ENCODE measurements at regions not wholly inside any gene's neighbourhood (a gene's known extent, or its start where the extent isn't known, plus 50 kb on each side); places are given as distances from the start of the nearest gene placed in this dataset.

DNA sequence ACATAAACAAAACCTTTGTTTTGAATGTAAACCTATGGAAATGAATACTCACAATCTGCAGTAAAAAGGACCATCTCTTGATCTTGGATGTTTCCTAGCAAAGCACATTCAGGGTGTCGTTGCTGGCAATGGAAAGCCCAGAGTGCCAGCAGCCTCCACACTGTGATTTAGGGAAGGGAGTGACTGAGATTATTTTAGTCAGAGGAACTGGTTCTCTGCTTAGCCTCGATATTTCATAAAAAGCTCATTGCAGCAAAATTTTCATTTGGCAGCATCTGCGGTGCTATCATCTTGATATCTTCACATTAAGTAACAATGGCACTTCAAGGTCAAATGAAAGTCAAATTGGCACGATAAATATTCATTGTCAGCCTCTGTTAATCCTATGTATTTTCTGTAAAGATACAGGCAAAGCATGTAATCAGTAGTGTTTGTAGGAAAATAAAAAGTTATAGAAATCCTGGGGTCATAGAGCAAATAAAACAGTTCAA is 116.0 kb downstream of the MACIR start:
- no peak for DNase-seq

GRCh38 chr5:103373597-103374472 is 115.3 kb downstream of the MACIR start:
- DNase-seq: no peak

GRCh38 chr5:103371046-103371607 is 112.6 kb downstream of the MACIR start:
- DNase-seq: no peak

DNA sequence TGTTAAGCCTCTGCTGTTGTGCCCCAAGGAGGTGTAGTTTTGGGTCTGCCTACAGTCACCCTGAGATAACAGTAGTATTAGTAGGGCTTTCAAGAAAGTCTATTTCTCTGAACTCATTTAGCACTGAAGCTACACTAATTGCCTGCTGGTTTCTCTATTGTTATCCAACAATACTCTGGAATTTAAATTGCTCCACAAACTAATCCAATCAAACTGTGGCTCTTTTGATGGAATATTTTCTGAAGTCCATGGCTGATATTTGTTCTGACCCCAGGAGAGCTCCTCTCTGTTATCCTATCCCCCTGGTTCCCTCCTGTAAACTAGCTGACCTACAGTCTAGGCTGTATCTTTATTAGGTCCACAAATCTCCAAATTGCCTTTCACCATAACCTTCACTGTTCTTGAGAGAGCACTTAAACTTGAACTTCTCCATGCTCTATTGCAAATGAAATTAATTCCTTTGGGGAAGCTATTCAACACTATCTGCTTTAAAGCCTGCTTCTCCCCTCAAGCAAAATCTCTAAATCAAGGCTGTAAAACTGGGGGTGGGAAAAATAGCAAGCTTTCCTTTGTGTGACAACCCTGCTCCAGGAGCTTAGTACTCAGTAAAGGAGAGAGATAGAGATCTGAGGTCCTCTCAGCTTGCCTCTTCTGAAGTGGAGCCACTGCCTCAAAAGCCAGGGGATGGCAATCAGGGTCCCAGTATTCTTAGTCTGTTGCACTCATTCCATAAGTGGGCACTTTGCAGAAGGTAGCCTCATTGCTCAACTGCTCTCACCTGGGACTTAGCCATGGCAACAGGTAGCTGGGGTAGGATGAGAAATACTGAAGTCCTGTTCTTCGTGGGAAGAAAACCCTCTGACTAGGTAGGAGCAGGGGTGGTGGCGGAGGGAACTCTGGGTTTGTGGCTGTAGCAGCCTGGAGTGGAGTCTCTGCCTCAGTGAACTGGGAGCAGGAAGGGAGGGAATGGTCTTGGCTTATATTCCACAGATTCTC is 110.9 kb downstream of the MACIR start:
- DNase-seq: no peak

GRCh38 chr5:103367702-103368101 is 109.1 kb downstream of the MACIR start:
- no peak for DNase-seq

GRCh38 chr5:103366918-103367549 is 108.5 kb downstream of the MACIR start:
- DNase-seq: no peak

- no peak for DNase-seq
Measured at GRCh38 chr5:103364074-103364473, 105.5 kb downstream of the MACIR start.

- no peak for DNase-seq
Measured at GRCh38 chr5:103362211-103362610, 103.6 kb downstream of the MACIR start.

DNA sequence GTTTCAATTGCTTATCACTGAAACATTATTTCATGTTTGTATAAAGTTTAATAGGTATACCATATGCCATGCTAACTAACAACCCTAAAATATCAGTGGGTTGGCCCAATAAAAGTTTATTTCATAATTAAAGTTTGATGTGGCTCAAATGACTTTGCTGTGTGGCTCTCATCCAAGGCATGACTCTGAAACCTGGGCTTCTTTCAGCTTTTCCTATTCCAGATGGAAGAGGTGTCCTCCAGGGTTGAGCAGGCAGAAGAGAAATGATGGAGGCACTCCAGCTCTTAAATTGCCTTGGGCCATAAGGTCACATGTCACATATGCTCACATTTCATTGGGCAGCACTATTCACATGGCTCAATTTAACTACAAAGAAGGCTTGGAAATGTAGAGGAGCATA is 101.9 kb downstream of the MACIR start:
- no peak for DNase-seq

- DNase-seq: peak; percentile 38
Measured at GRCh38 chr5:103358305-103358995, 99.9 kb downstream of the MACIR start.

DNA sequence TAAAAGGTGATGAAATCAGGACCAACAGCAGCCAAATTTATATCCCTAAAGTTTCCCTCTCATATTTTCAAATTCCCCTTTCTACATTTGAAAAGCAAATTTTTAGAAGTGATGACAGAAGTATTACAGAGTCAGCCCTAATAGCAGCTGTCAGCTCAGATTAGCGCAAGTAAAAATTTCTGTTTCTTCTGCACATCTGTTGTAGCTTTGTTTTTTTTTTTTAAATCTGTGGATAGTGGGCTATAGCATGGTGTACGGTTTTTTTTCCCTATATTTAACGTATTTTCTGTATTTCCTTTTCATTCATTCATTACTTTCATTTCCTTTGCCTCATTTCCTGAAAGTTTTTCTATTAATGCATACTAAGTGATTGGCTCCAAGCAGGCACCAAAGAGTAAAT is 99.1 kb downstream of the MACIR start:
- no peak for DNase-seq

DNA sequence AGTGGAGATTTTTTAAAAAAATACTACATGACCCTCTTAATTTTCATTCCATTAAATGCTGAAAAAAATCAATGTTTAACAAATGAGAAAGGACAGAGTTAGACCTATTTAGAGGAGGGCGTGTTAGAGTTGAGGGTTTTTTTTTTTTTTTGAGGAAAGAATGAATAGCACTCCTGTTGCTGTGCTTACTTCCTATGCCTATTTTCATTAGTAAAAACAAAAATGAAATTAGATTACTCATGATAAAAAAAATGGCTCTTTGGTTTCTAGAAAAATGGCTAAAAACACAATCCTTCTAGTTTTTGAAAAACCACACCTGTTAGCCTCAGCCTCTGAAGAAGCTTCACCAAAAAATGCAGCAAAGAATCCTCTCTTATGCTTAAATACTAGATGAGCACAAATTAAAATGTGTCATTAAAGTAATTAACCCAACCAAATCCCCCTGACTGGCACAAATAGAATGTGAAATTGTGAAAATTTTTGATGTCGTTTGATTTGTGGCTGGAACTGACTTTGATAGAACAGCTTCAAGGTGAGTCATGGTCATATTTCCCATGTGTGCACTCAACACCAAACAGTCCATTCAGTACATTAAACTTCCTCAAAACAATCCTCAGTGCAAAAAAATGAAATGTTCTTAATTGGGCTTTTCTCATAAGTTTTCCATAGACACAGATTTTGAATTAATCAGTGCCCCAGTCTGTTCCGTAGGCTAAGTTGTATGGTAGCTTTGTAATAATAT is 98.0 kb downstream of the MACIR start:
- DNase-seq: no peak

DNA sequence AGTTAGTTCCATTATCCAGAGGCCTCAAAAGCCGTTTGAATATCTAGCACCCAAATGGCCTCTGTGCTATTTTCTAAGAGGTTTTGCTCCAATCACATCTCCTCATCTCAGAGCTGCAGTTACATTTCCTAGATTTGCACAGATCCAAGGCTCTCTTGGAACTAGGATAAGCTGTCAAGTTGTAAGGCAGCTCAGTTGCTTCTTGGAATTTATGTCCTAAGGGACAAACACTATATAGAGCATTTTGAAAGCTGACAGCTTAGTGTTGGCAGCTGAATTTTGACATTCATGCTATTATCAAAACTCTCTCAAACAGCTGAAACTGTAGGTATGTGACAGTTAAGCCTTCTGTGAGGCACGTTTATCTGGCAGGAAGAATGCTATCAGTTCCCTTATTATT is 97.0 kb downstream of the MACIR start:
- no peak for DNase-seq

- no peak for DNase-seq
Measured at GRCh38 chr5:103354446-103354845, 95.9 kb downstream of the MACIR start.

- no peak for DNase-seq
Measured at GRCh38 chr5:103353581-103353980, 95.0 kb downstream of the MACIR start.

DNA sequence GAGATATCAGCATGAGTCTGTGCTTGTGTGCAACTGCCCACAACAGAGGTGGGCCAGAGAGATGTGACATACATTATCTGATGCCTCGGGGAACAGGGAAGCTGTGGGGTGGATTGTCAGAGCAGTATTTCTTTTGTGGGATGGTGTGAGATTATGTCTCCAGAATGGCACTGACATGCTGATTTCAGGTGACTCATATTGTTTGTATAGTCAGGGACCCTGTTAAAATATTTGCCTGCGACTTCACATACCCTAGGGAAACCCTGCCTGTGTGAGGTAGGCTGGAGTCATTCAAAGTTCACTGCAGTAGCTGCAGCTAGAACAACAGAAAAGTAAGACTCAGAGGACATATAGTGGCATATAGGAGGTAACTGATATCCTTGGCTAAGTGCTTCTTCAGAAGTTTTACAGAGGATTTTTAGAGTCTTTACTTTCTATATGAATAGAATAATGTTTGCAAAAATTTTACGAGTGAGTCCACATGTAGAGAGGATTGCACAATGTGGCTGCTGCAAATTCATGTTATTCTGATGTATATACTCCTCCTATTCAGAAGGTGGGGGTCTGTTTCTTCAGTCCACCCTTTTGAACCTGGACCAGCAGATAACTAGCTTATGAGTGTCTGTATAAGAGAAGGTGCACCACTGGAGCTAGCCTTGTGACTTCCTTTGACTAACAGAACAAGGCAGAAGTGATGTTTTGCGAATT is 89.3 kb downstream of the MACIR start:
- no peak for DNase-seq

- DNase-seq: no peak
Measured at GRCh38 chr5:103346162-103346748, 87.7 kb downstream of the MACIR start.

DNA sequence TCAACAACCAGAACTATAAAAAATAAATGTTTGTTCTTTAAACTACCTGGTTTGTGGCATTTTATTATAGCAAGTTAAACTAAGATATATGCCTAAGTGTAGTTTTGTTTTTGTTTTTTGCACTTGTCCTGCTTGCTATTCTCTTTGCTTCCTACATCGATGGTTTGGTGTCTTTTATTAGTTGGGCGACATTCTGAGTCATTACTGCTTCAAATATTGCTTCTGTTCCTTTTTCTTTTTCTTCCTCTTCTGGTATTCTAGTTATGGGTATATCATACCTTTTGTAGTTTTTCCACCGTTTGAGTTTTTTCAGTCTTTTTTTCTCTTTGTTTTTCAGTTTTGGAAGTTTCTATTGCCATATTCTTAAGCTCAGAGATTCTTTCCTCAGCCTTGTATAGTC is 86.9 kb downstream of the MACIR start:
- no peak for DNase-seq

- no peak for DNase-seq
Measured at GRCh38 chr5:103340717-103341388, 82.3 kb downstream of the MACIR start.

DNA sequence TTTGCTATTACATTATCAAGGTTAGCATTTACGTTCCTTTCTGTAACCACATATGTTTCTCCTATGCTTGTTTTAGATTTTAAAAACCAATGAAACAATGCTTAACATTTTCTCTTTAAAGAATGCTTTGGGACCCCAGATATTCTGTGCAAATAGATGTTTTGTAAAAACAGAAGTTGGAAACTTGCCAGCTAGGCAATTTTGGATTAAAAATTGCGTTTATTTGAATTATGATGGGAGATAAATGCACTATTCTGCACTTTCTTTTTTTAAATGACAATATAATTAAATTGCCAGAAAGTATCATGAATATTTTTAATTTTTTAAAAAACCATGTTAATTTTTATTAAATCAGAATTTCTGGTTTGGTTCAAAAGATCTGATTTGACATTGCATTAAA is 81.6 kb downstream of the MACIR start:
- no peak for DNase-seq
